ENCODE measurements at regions not wholly inside any gene's neighbourhood (a gene's known extent, or its start where the extent isn't known, plus 50 kb on each side); places are given as distances from the start of the nearest gene placed in this dataset.

- Histone ChIP-seq H2AFZ (no peak overlapping the region), H3K4me1 (no peaks in the 10 kb centered on the region), H3K9ac (no peak overlapping the region), H3K4me2 (ENCODE audit: low read length) (no peak overlapping the region), H3K79me2 (no peaks in the 10 kb centered on the region), H3K27ac (no peak overlapping the region), H3K27me3 (ENCODE audit: control insufficient read depth, insufficient read depth, low read length) (no peaks in the 10 kb centered on the region), H3K9me3 (ENCODE audit: control insufficient read depth, low read length) (no peaks in the 10 kb centered on the region), H3K4me3 (ENCODE audit: low read depth, low read length) (no peak overlapping the region), H3K36me3 (ENCODE audit: control insufficient read depth, insufficient read depth, low read length) (no peaks in the 10 kb centered on the region)
- TF ChIP-seq, protein P1, sequence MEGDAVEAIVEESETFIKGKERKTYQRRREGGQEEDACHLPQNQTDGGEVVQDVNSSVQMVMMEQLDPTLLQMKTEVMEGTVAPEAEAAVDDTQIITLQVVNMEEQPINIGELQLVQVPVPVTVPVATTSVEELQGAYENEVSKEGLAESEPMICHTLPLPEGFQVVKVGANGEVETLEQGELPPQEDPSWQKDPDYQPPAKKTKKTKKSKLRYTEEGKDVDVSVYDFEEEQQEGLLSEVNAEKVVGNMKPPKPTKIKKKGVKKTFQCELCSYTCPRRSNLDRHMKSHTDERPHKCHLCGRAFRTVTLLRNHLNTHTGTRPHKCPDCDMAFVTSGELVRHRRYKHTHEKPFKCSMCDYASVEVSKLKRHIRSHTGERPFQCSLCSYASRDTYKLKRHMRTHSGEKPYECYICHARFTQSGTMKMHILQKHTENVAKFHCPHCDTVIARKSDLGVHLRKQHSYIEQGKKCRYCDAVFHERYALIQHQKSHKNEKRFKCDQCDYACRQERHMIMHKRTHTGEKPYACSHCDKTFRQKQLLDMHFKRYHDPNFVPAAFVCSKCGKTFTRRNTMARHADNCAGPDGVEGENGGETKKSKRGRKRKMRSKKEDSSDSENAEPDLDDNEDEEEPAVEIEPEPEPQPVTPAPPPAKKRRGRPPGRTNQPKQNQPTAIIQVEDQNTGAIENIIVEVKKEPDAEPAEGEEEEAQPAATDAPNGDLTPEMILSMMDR (IDR thresholded peaks at IDR 0.05), result no peak
These were observed 142.9 kb downstream of the SHOX start for GRCh38 chrX:773292-774025.

DNA sequence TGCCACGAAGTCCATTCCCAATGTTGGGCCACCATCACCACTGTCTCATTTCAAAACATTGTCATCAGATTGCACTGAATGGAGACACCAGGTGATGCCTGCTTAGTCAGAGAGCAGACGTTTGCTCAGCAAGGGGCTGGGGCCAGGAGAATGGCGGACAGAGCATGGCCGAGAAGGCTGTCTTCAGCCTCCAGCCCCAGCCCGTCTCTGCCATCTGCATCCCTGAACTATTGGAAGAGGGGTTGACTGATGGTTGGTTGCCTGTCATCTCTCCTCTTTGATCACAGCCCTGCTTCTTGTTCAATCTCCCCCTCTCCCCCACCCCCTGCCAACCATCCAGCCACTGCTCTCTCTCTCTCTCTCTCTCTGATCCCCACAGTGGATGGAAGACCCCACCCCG lies 140.9 kb downstream of the SHOX start:
- Histone ChIP-seq H3K79me2 (no peaks in the 10 kb centered on the region), H3K27ac (no peak overlapping the region), H3K9me3 (ENCODE audit: control insufficient read depth, low read length) (no peaks in the 10 kb centered on the region), H3K27me3 (ENCODE audit: control insufficient read depth, insufficient read depth, low read length) (no peaks in the 10 kb centered on the region), H3K4me3 (ENCODE audit: low read depth, low read length) (no peak overlapping the region), H3K36me3 (ENCODE audit: control insufficient read depth, insufficient read depth, low read length) (no peaks in the 10 kb centered on the region), H3K4me2 (ENCODE audit: low read length) (no peak overlapping the region), H2AFZ (no peak overlapping the region), H3K9ac (no peak overlapping the region), H3K4me1 (no peaks in the 10 kb centered on the region)
- TF ChIP-seq, protein P1 (IDR thresholded peaks at IDR 0.05), result no peak

DNA sequence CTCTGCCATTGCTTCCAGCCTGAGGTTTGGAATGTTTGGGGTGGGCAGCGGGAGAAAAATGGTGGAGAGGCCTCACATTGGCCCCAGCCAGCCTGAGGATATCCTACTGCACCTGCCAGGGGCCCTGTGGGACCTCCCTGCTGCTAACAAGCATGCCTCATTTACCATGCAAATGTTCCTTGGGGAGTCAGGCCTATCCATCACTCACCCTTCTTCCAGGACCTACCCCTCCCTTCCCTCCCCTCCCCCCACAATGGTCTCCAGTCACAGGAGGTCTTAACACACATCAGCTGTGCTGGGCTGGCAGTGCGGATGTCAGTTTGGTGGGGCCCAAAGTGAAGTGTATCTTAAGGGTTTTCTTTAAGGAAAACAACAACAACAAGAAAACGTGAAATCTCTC lies 139.2 kb downstream of the SHOX start:
- no peak overlapping the region for H3K27ac ChIP-seq
- H3K4me3 ChIP-seq (ENCODE audit: low read depth, low read length), result no peak overlapping the region
- H3K9ac ChIP-seq, result no peak overlapping the region
- no peaks in the 10 kb centered on the region for H3K36me3 ChIP-seq (ENCODE audit: control insufficient read depth, insufficient read depth, low read length)
- TF ChIP-seq, protein P1 (IDR thresholded peaks at IDR 0.05), result no peak
- no peaks in the 10 kb centered on the region for H3K27me3 ChIP-seq (ENCODE audit: control insufficient read depth, insufficient read depth, low read length)
- no peak overlapping the region for H2AFZ ChIP-seq
- H3K79me2 ChIP-seq, result no peaks in the 10 kb centered on the region
- no peaks in the 10 kb centered on the region for H3K4me1 ChIP-seq
- no peak overlapping the region for H3K4me2 ChIP-seq (ENCODE audit: low read length)
- no peaks in the 10 kb centered on the region for H3K9me3 ChIP-seq (ENCODE audit: control insufficient read depth, low read length)

- no peak overlapping the region for H2AFZ ChIP-seq
- no peak overlapping the region for H3K27ac ChIP-seq
- H3K79me2 ChIP-seq, result no peaks in the 10 kb centered on the region
- H3K36me3 ChIP-seq (ENCODE audit: control insufficient read depth, insufficient read depth, low read length), result no peaks in the 10 kb centered on the region
- no peaks in the 10 kb centered on the region for H3K27me3 ChIP-seq (ENCODE audit: control insufficient read depth, insufficient read depth, low read length)
- H3K4me1 ChIP-seq, result no peaks in the 10 kb centered on the region
- H3K9ac ChIP-seq, result no peak overlapping the region
- TF ChIP-seq, protein P1 (IDR thresholded peaks at IDR 0.05), result no peak
- no peaks in the 10 kb centered on the region for H3K9me3 ChIP-seq (ENCODE audit: control insufficient read depth, low read length)
- H3K4me2 ChIP-seq (ENCODE audit: low read length), result no peak overlapping the region
- H3K4me3 ChIP-seq (ENCODE audit: low read depth, low read length), result no peak overlapping the region
These were observed 138.0 kb downstream of the SHOX start for GRCh38 chrX:768596-768995.

DNA sequence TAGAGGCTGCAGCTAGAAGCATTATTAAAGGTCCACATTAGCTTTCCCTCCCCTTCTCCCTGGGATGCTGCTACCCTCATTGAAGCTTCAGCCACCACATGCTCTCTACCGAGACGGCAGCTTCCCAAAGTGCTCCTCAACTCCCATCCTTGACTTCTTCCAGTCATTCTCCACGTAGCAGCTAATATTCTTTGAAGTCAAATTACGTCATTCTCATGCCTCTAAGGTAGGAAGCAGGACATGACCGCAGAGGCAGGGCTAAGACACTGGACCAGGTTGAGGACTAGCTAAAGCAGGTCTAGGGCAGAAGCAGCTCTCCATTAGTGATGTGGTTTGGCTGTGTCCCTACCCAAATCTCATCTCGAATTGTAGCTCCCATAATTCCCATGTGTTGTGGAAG lies 128.3 kb downstream of the SHOX start:
- Histone ChIP-seq H3K27me3 (ENCODE audit: control insufficient read depth, insufficient read depth, low read length) (no peaks in the 10 kb centered on the region), H3K79me2 (no peaks in the 10 kb centered on the region), H3K4me2 (ENCODE audit: low read length) (no peak overlapping the region), H3K27ac (no peak overlapping the region), H2AFZ (no peak overlapping the region), H3K9ac (no peak overlapping the region), H3K4me3 (ENCODE audit: low read depth, low read length) (no peak overlapping the region), H3K4me1 (no peaks in the 10 kb centered on the region), H3K9me3 (ENCODE audit: control insufficient read depth, low read length) (no peaks in the 10 kb centered on the region), H3K36me3 (ENCODE audit: control insufficient read depth, insufficient read depth, low read length) (no peaks in the 10 kb centered on the region)
- TF ChIP-seq, protein P1 (IDR thresholded peaks at IDR 0.05), result no peak

All from parathyroid adenoma (tissue), 2 donors.